Endothelial cell of umbilical vein (primary cell): ENCODE measurements at regions not wholly inside any gene's neighbourhood (a gene's known extent, or its start where the extent isn't known, plus 50 kb on each side); places are given as distances from the start of the nearest gene placed in this dataset.

Experiments used
- BruUV-seq: library from RNA; stranded (reverse); fragments of 400-500 nt; replicated peaks from 2 replicates; lab custom pipeline; 2021; lab: Mats Ljungman, UMichigan
- CTCF ChIA-PET: fragments of 300-600, 350-600 bp; sonication (Branson Sonifier 250); formaldehyde crosslinking; loops from one replicate; lab custom pipeline; 2021; ENCODE audit warnings: antibody characterized with exemption, inconsistent platforms; lab: Charles Lee
- POLR2A ChIA-PET: fragments of 300-600, 350-600 bp; sonication (Branson Sonifier 250); formaldehyde crosslinking; loops from one replicate; lab custom pipeline; 2021; ENCODE audit warnings: antibody characterized with exemption, inconsistent platforms; lab: Charles Lee
- DNase-seq: peaks from one replicate; pipeline ENCODE4 v3.0.0-alpha.2; 2011; ENCODE audit warnings: low read depth, low spot score
- FAIRE-seq: peaks from 2 replicates; lab custom pipeline; 2011; peaks lifted over from hg19 to GRCh38; lab: Jason Lieb, UNC
- H2AFZ ChIP-seq: 2 replicates; pipeline ENCODE4 v1.6.0; 2012; ENCODE audit warnings: low read depth, low read length, control low read depth, inconsistent platforms
- H3K27ac ChIP-seq: 2 replicates; pipeline ENCODE4 v1.5.1; 2011; ENCODE audit warnings: low read depth, mild to moderate bottlenecking, control low read depth, low read length, moderate library complexity; ENCODE audit not compliant: insufficient read depth
- H3K27me3 ChIP-seq, 2 experiments: 2 replicates each; pipeline versions ENCODE4 v1.6.0 to v1.6.1; 2011; ENCODE audit warnings: low read length in 2 of 2, mixed read lengths in 1 of 2; ENCODE audit not compliant: control insufficient read depth in 2 of 2, insufficient read depth in 2 of 2
- H3K36me3 ChIP-seq, 2 experiments: 2 replicates in 1 of 2; 3 replicates in 1 of 2; pipeline ENCODE4 v1.5.1; 2011; ENCODE audit warnings: low read length in 2 of 2, mild to moderate bottlenecking in 1 of 2, moderate library complexity in 1 of 2; ENCODE audit not compliant: control insufficient read depth in 2 of 2, insufficient read depth in 2 of 2; ENCODE audit errors: extremely low read depth in 1 of 2
- H3K4me1 ChIP-seq: 3 replicates; pipeline ENCODE4 v1.5.1; 2011; ENCODE audit warnings: mild to moderate bottlenecking, low read length; ENCODE audit not compliant: control insufficient read depth, insufficient read depth; ENCODE audit errors: extremely low read depth
- H3K4me2 ChIP-seq: 2 replicates; pipeline ENCODE4 v1.6.1; 2011; ENCODE audit warnings: low read length, control low read depth, mixed read lengths; ENCODE audit not compliant: insufficient read depth
- H3K4me3 ChIP-seq, 3 experiments: fragments of 200-600 bp in 1 of 3; sonication (generic), shearing (Covaris generic) in 1 of 3; replicated peaks in 1 of 3; 2 replicates each; pipeline ENCODE4 v1.5.1; 2011 to 2016; ENCODE audit warnings: control low read depth in 3 of 3, low read length in 3 of 3, mild to moderate bottlenecking in 2 of 3, inconsistent platforms in 1 of 3, low read depth in 1 of 3, moderate library complexity in 1 of 3; ENCODE audit not compliant: insufficient read depth in 1 of 3
- H3K79me2 ChIP-seq: 2 replicates; pipeline ENCODE4 v1.6.0; 2012; ENCODE audit warnings: low read length, inconsistent platforms; ENCODE audit not compliant: control insufficient read depth, insufficient read depth
- H3K9ac ChIP-seq: replicated peaks from 2 replicates; pipeline ENCODE3; 2011; ENCODE audit warnings: low read length, control low read depth; ENCODE audit not compliant: insufficient read depth; ENCODE audit errors: extremely low read depth
- H3K9me1 ChIP-seq: replicated peaks from 3 replicates; pipeline ENCODE4 v1.6.0; 2011; ENCODE audit warnings: mild to moderate bottlenecking, low read length; ENCODE audit not compliant: control insufficient read depth, insufficient read depth; ENCODE audit errors: extremely low read depth
- H3K9me3 ChIP-seq: replicated peaks from 2 replicates; pipeline ENCODE4 v1.5.1; 2012; ENCODE audit warnings: low read length, inconsistent platforms; ENCODE audit not compliant: control insufficient read depth, insufficient read depth
- H4K20me1 ChIP-seq: replicated peaks from 2 replicates; pipeline ENCODE3; 2011; ENCODE audit warnings: mild to moderate bottlenecking, low read length; ENCODE audit not compliant: control insufficient read depth, insufficient read depth; ENCODE audit errors: extremely low read depth
- EZH2 ChIP-seq: IDR thresholded peaks from 2 replicates; pipeline ENCODE4 v1.6.1; 2012; ENCODE audit warnings: borderline replicate concordance, low read depth, mild to moderate bottlenecking, moderate library complexity, low read length, inconsistent platforms; ENCODE audit not compliant: severe bottlenecking
- FOS ChIP-seq: IDR thresholded peaks from 2 replicates; pipeline ENCODE4 v1.6.1; 2011; ENCODE audit warnings: mild to moderate bottlenecking, low read length, moderate library complexity, borderline replicate concordance; ENCODE audit not compliant: insufficient read depth
- GATA2 ChIP-seq: IDR thresholded peaks from 2 replicates; pipeline ENCODE4 v1.7.0; 2011; ENCODE audit warnings: low read depth, mild to moderate bottlenecking, moderate library complexity, mixed read lengths, low read length; ENCODE audit not compliant: insufficient read length, insufficient read depth
- JUN ChIP-seq: IDR thresholded peaks from 2 replicates; pipeline ENCODE4 v1.6.1; 2011; ENCODE audit warnings: borderline replicate concordance, low read depth; ENCODE audit not compliant: insufficient read length, insufficient read depth
- MYC ChIP-seq: IDR thresholded peaks from one replicate; pipeline ENCODE4 v1.6.1; 2011; ENCODE audit warnings: mild to moderate bottlenecking, low read depth, low read length
- POLR2A ChIP-seq: IDR thresholded peaks from 2 replicates; pipeline ENCODE4 v1.6.1; 2012; ENCODE audit warnings: low read depth, mild to moderate bottlenecking, control low read depth, low read length
- POLR2AphosphoS5 ChIP-seq: IDR thresholded peaks from 2 replicates; pipeline ENCODE4 v1.6.1; 2012; ENCODE audit warnings: low read depth, mild to moderate bottlenecking, control low read depth, low read length, moderate library complexity; ENCODE audit not compliant: insufficient read depth
- dilution Hi-C: fragments of 300-500 bp; cut with MboI; formaldehyde crosslinking; loops from one replicate; pipeline ENCODE4 v1.15.0; 2019; ENCODE audit warnings: low sequenced_read_pairs; ENCODE audit not compliant: extremely low pct_ligation_motif_present
- intact Hi-C: fragments of 100-400 bp; cut with micrococcal nuclease; formaldehyde crosslinking; loops from one replicate; pipeline ENCODE4 v1.10.0; 2022
- TF ChIP-seq, protein P1 (sequence below), 2 donors: IDR thresholded peaks; 1 replicate in 1 of 2; 2 replicates in 1 of 2; pipeline ENCODE4 v1.5.1; 2011; ENCODE audit warnings: low read length in 2 of 2, mild to moderate bottlenecking in 2 of 2, moderate library complexity in 2 of 2, control low read depth in 1 of 2, inconsistent platforms in 1 of 2, low read depth in 1 of 2; ENCODE audit not compliant: insufficient read depth in 1 of 2; ENCODE audit errors: extremely low read depth in 1 of 2
- TF ChIP-seq, protein P2 (sequence below): IDR thresholded peaks from 2 replicates; pipeline ENCODE4 v1.6.1; 2011; ENCODE audit not compliant: insufficient read depth, insufficient read length

DNA sequence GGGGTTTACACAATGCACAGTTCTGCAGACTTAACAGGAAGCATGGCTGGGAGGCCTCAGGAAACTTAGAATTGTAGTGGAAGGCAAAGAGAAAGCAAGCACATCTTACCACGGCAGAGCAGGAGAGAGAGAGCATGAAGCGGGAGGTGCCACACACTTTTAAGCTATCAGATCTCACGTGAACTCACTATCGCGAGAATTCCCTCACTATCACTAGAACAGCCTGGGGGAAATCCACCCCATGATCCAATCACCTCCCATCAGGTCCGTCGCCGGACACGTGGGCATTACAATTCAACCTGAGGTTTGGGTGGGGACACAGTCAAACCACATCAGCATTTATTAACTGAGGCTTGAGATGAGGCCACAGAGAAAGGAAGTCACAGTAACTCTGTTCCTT lies 326.7 kb downstream of the C16orf95 start:
- POLR2A ChIA-PET = no interaction called here

DNA sequence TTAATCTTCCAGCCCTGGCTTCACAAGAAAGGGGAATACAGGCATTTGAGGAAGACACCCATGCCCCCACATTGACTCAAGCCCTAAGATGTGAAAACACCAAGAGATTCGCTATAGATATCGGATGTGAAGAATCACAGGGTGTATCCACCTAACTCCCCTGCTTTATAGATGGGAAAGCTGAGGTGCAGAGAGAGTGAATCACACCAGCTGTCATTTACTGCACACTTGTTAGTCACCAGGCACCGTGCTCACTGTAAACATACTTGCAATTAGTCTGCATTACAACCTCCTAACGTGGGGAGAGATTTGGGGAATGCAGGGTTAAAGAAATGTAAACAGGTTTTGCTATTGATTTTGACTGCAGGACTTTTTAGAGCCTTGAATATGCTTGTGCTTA lies 325.5 kb downstream of the C16orf95 start:
- TF ChIP-seq GATA2 (no peak), FOS (no peak), POLR2AphosphoS5 (no peak), POLR2A (no peak), MYC (no peak), EZH2 (no peak), JUN (no peak)
- TF ChIP-seq, protein P1, sequence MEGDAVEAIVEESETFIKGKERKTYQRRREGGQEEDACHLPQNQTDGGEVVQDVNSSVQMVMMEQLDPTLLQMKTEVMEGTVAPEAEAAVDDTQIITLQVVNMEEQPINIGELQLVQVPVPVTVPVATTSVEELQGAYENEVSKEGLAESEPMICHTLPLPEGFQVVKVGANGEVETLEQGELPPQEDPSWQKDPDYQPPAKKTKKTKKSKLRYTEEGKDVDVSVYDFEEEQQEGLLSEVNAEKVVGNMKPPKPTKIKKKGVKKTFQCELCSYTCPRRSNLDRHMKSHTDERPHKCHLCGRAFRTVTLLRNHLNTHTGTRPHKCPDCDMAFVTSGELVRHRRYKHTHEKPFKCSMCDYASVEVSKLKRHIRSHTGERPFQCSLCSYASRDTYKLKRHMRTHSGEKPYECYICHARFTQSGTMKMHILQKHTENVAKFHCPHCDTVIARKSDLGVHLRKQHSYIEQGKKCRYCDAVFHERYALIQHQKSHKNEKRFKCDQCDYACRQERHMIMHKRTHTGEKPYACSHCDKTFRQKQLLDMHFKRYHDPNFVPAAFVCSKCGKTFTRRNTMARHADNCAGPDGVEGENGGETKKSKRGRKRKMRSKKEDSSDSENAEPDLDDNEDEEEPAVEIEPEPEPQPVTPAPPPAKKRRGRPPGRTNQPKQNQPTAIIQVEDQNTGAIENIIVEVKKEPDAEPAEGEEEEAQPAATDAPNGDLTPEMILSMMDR (IDR thresholded peaks at IDR 0.05; ENCODE audit: extremely low read depth in 1 of 2, insufficient read depth in 1 of 2, low read depth in 1 of 2, low read length in 2 of 2) = no peak
- TF ChIP-seq, protein P2, sequence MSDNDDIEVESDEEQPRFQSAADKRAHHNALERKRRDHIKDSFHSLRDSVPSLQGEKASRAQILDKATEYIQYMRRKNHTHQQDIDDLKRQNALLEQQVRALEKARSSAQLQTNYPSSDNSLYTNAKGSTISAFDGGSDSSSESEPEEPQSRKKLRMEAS = no peak
- H3K36me3 ChIP-seq = no peaks in the 10 kb centered on the region
- H3K4me2 ChIP-seq = no peak overlapping the region
- dilution Hi-C loops (no loop called here), intact Hi-C loops (no loop called here)
- H2AFZ ChIP-seq = no peak overlapping the region
- H4K20me1 ChIP-seq = no peaks in the 10 kb centered on the region
- no peak overlapping the region for H3K9ac ChIP-seq
- CTCF ChIA-PET = no interaction called here
- peaks cover 10% of the 10 kb centered on the region for H3K4me1 ChIP-seq
- no peak overlapping the region for H3K4me3 ChIP-seq
- POLR2A ChIA-PET = no interaction called here
- FAIRE-seq = no peak
- H3K9me1 ChIP-seq = no peaks in the 10 kb centered on the region
- no peak overlapping the region for H3K27ac ChIP-seq
- no TSS peak for BruUV-seq
- no peak for DNase-seq
- no peaks in the 10 kb centered on the region for H3K9me3 ChIP-seq
- no peaks in the 10 kb centered on the region for H3K79me2 ChIP-seq
- peaks cover 0 to 11% of the 10 kb centered on the region in 2 experiments for H3K27me3 ChIP-seq

More for the DNA sequence above, 326.7 kb downstream of the C16orf95 start:
- peaks cover 0 to 11% of the 10 kb centered on the region in 2 experiments for H3K27me3 ChIP-seq
- no peak overlapping the region for H3K4me2 ChIP-seq
- H4K20me1 ChIP-seq = no peaks in the 10 kb centered on the region
- no peak overlapping the region for H3K9ac ChIP-seq
- DNase-seq (peak; percentile 42), FAIRE-seq (peak; percentile 70)
- H3K9me1 ChIP-seq = no peaks in the 10 kb centered on the region
- CTCF ChIA-PET = interaction anchor here (0.6 to 1.2 kb wide), 4 partner anchors 10 to 117 kb away, joined by 3 to 4 read pairs (median 3); no protein-coding TSS in a partner anchor
- H3K79me2 ChIP-seq = no peaks in the 10 kb centered on the region
- no TSS peak for BruUV-seq
- peaks cover 10% of the 10 kb centered on the region for H3K4me1 ChIP-seq
- intact Hi-C loops (no loop called here), dilution Hi-C loops (no loop called here)
- TF ChIP-seq MYC (no peak), JUN (no peak), EZH2 (no peak), FOS (no peak)
- TF ChIP-seq, protein P2 = no peak
- H2AFZ ChIP-seq = no peak overlapping the region
- H3K36me3 ChIP-seq = no peaks in the 10 kb centered on the region
- H3K9me3 ChIP-seq = no peaks in the 10 kb centered on the region
- H3K27ac ChIP-seq = no peak overlapping the region
- no peak overlapping the region for H3K4me3 ChIP-seq
